ENCODE measurements at regions not wholly inside any gene's neighbourhood (a gene's known extent, or its start where the extent isn't known, plus 50 kb on each side); places are given as distances from the start of the nearest gene placed in this dataset.

GRCh38 chr2:193562031-193562430 is 1367.3 kb upstream of the TMEFF2 start:
- no peak overlapping the region for H3K4me3 ChIP-seq (ENCODE audit: low read depth, low read length)
- Mint-ChIP-seq H3K36me3 (ENCODE audit: insufficient read depth, unreplicated experiment) (no peaks in the 10 kb centered on the region), H3K27me3 (ENCODE audit: insufficient read depth, unreplicated experiment) (no peaks in the 10 kb centered on the region), H3K27ac (ENCODE audit: unreplicated experiment) (no peak overlapping the region), H3K4me1 (ENCODE audit: low read depth, unreplicated experiment) (no peaks in the 10 kb centered on the region), H3K4me3 (ENCODE audit: unreplicated experiment) (no peak overlapping the region), H3K9me3 (ENCODE audit: unreplicated experiment) (no peaks in the 10 kb centered on the region)
- no peaks in the 10 kb centered on the region for H3K27me3 ChIP-seq (replicated peaks; ENCODE audit: control insufficient read depth, insufficient read depth, low read length)
- no peaks in the 10 kb centered on the region for H3K9me3 ChIP-seq
- no peaks in the 10 kb centered on the region for H3K4me1 ChIP-seq
- DNase-seq, result no peak
- TF ChIP-seq CTCF (IDR thresholded peaks at IDR 0.05; ENCODE audit: insufficient read depth in 1 of 2, low read depth in 1 of 2, low read length in 1 of 2, severe bottlenecking in 1 of 2, unreplicated experiment in 1 of 2), result no peak
- intact Hi-C loops (cut with micrococcal nuclease; ENCODE audit: unreplicated experiment), result no loop called here
- CTCF ChIA-PET, result no interaction called here
- BruUV-seq (replicated peaks), result no TSS peak
- POLR2A ChIA-PET, result no interaction called here
- H3K36me3 ChIP-seq (ENCODE audit: control insufficient read depth, insufficient read depth, low read length), result no peaks in the 10 kb centered on the region

GRCh38 chr2:193561054-193561453 is 1366.3 kb upstream of the TMEFF2 start:
- no peak for TF ChIP-seq CTCF (IDR thresholded peaks at IDR 0.05; ENCODE audit: insufficient read depth in 1 of 2, low read depth in 1 of 2, low read length in 1 of 2, severe bottlenecking in 1 of 2, unreplicated experiment in 1 of 2)
- H3K4me3 Mint-ChIP-seq (ENCODE audit: unreplicated experiment), result no peak overlapping the region
- H3K27me3 ChIP-seq (replicated peaks; ENCODE audit: control insufficient read depth, insufficient read depth, low read length), result no peaks in the 10 kb centered on the region
- BruUV-seq (replicated peaks), result no TSS peak
- H3K4me1 ChIP-seq, result no peaks in the 10 kb centered on the region
- no peaks in the 10 kb centered on the region for H3K9me3 Mint-ChIP-seq (ENCODE audit: unreplicated experiment)
- no peak overlapping the region for H3K27ac Mint-ChIP-seq (ENCODE audit: unreplicated experiment)
- no peak overlapping the region for H3K4me3 ChIP-seq (ENCODE audit: low read depth, low read length)
- no peaks in the 10 kb centered on the region for H3K36me3 ChIP-seq (ENCODE audit: control insufficient read depth, insufficient read depth, low read length)
- no peak for DNase-seq
- no peaks in the 10 kb centered on the region for H3K27me3 Mint-ChIP-seq (ENCODE audit: insufficient read depth, unreplicated experiment)
- ChIA-PET CTCF (no interaction called here), POLR2A (no interaction called here)
- no peaks in the 10 kb centered on the region for H3K4me1 Mint-ChIP-seq (ENCODE audit: low read depth, unreplicated experiment)
- intact Hi-C loops (cut with micrococcal nuclease; ENCODE audit: unreplicated experiment), result no loop called here
- H3K9me3 ChIP-seq, result no peaks in the 10 kb centered on the region
- no peaks in the 10 kb centered on the region for H3K36me3 Mint-ChIP-seq (ENCODE audit: insufficient read depth, unreplicated experiment)

GRCh38 chr2:193556766-193557470 is 1362.2 kb upstream of the TMEFF2 start:
- Mint-ChIP-seq H3K27ac (ENCODE audit: unreplicated experiment) (no peak overlapping the region), H3K9me3 (ENCODE audit: unreplicated experiment) (no peaks in the 10 kb centered on the region), H3K4me1 (ENCODE audit: low read depth, unreplicated experiment) (no peaks in the 10 kb centered on the region), H3K4me3 (ENCODE audit: unreplicated experiment) (no peak overlapping the region), H3K36me3 (ENCODE audit: insufficient read depth, unreplicated experiment) (no peaks in the 10 kb centered on the region), H3K27me3 (ENCODE audit: insufficient read depth, unreplicated experiment) (no peaks in the 10 kb centered on the region)
- intact Hi-C loops (cut with micrococcal nuclease; ENCODE audit: unreplicated experiment), result no loop called here
- no peaks in the 10 kb centered on the region for H3K36me3 ChIP-seq (ENCODE audit: control insufficient read depth, insufficient read depth, low read length)
- ChIA-PET CTCF (no interaction called here), POLR2A (no interaction called here)
- H3K9me3 ChIP-seq, result no peaks in the 10 kb centered on the region
- no peak overlapping the region for H3K4me3 ChIP-seq (ENCODE audit: low read depth, low read length)
- BruUV-seq (replicated peaks), result no TSS peak
- H3K4me1 ChIP-seq, result no peaks in the 10 kb centered on the region
- no peaks in the 10 kb centered on the region for H3K27me3 ChIP-seq (replicated peaks; ENCODE audit: control insufficient read depth, insufficient read depth, low read length)
- no peak for TF ChIP-seq CTCF (IDR thresholded peaks at IDR 0.05; ENCODE audit: insufficient read depth in 1 of 2, low read depth in 1 of 2, low read length in 1 of 2, severe bottlenecking in 1 of 2, unreplicated experiment in 1 of 2)
- DNase-seq, result no peak
